PFSK-1 (cell line): ENCODE measurements at regions not wholly inside any gene's neighbourhood (a gene's known extent, or its start where the extent isn't known, plus 50 kb on each side); places are given as distances from the start of the nearest gene placed in this dataset.

Experiments
- FOXP2 ChIP-seq: optimal IDR thresholded peaks from 2 replicates; pipeline ENCODE3; 2011; ENCODE audit warnings: borderline replicate concordance, control low read depth, inconsistent platforms; ENCODE audit not compliant: insufficient read depth; ENCODE audit errors: extremely low read length, extremely low read depth
- POLR2AphosphoS5 ChIP-seq: IDR thresholded peaks from 2 replicates; pipeline ENCODE4 v1.6.1; 2012; ENCODE audit warnings: low read depth, mild to moderate bottlenecking, control low read depth, low read length, moderate library complexity
- REST ChIP-seq, 2 experiments: IDR thresholded peaks; 2 replicates each; pipeline versions ENCODE4 v1.6.1 to v1.8.0; 2011 to 2012; ENCODE audit warnings: low read depth in 2 of 2, low read length in 2 of 2, control low read depth in 1 of 2, inconsistent platforms in 1 of 2, mild to moderate bottlenecking in 1 of 2, moderate library complexity in 1 of 2; ENCODE audit not compliant: insufficient read depth in 1 of 2
- SIN3A ChIP-seq: IDR thresholded peaks from 2 replicates; pipeline ENCODE4 v1.6.1; 2012; ENCODE audit warnings: mild to moderate bottlenecking, low read length, moderate library complexity, borderline replicate concordance; ENCODE audit not compliant: insufficient read depth
- TAF1 ChIP-seq: IDR thresholded peaks from 2 replicates; pipeline ENCODE4 v1.6.1; 2012; ENCODE audit warnings: low read length, control low read depth, borderline replicate concordance; ENCODE audit not compliant: insufficient read depth

DNA sequence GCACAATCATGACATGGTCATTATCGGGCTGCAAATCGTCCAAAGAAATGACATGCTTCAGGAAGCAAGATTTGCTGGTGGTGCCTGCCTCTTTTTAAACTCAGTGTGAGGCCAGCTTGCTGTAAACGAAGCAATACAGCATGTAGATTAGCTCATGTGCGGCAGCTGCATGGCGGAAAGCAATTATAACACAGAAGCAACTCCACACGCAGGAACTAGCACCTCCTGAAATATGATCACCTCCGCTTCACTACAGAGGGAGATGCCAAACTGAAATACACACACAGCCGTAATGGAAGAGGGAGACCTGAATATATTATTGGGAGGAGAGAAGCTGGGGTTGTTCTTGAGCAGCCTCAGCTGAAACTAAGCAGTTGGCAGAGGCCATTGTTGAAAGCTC lies 312.5 kb downstream of the PSAT1 start:
- TF ChIP-seq POLR2AphosphoS5: no peak
- TF ChIP-seq REST (IDR thresholded peaks at IDR 0.05; ENCODE audit: insufficient read depth in 1 of 2, low read depth in 2 of 2, low read length in 2 of 2): no peak
- TF ChIP-seq TAF1: no peak
- TF ChIP-seq FOXP2: peak; percentile 46
- no peak for TF ChIP-seq SIN3A

GRCh38 chr9:78612091-78612490 lies 315.2 kb downstream of the PSAT1 start:
- TF ChIP-seq SIN3A (no peak), FOXP2 (no peak), POLR2AphosphoS5 (no peak), TAF1 (no peak), REST (IDR thresholded peaks at IDR 0.05; ENCODE audit: insufficient read depth in 1 of 2, low read depth in 2 of 2, low read length in 2 of 2) (no peak)

DNA sequence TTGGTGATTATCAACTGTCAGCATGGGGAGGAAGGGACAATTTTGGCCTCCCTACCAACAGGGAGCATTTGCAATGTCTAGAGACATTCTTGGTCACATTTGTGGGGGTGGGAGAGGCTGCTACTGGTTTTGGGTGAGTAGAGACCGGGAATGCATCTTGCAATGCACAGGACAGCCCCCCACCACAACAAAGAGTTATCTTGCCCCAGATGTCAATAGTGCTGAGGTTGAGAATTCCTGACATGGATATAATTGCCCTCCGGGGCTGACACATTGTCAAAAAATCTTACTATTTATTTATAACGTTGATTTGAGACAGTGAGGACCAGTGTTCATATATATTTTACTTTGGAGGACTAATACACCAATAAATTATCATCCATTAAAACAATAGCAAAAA lies 316.1 kb downstream of the PSAT1 start:
- TF ChIP-seq SIN3A: no peak
- no peak for TF ChIP-seq TAF1
- no peak for TF ChIP-seq FOXP2
- no peak for TF ChIP-seq REST (IDR thresholded peaks at IDR 0.05; ENCODE audit: insufficient read depth in 1 of 2, low read depth in 2 of 2, low read length in 2 of 2)
- no peak for TF ChIP-seq POLR2AphosphoS5

- TF ChIP-seq TAF1 (no peak), POLR2AphosphoS5 (no peak), FOXP2 (no peak), SIN3A (no peak), REST (IDR thresholded peaks at IDR 0.05; ENCODE audit: insufficient read depth in 1 of 2, low read depth in 2 of 2, low read length in 2 of 2) (no peak)
These were observed 318.0 kb downstream of the PSAT1 start for GRCh38 chr9:78614892-78615291.

- TF ChIP-seq POLR2AphosphoS5: no peak
- no peak for TF ChIP-seq FOXP2
- no peak for TF ChIP-seq SIN3A
- TF ChIP-seq TAF1: no peak
- TF ChIP-seq REST (IDR thresholded peaks at IDR 0.05; ENCODE audit: insufficient read depth in 1 of 2, low read depth in 2 of 2, low read length in 2 of 2): no peak
These were observed 318.4 kb downstream of the PSAT1 start for GRCh38 chr9:78615372-78615771.
